ENCODE measurements at regions not wholly inside any gene's neighbourhood (a gene's known extent, or its start where the extent isn't known, plus 50 kb on each side); places are given as distances from the start of the nearest gene placed in this dataset.

- no peak for TF ChIP-seq CTCF (IDR thresholded peaks at IDR 0.05; ENCODE audit: low read length)
- no peak for TF ChIP-seq EZH2 (IDR thresholded peaks at IDR 0.05; ENCODE audit: borderline replicate concordance, low read length)
These were observed 383.8 kb downstream of the MAN2A1 start for GRCh38 chr5:110073534-110073933.

Data from OCI-LY1 (cell line).